ENCODE measurements at regions not wholly inside any gene's neighbourhood (a gene's known extent, or its start where the extent isn't known, plus 50 kb on each side); places are given as distances from the start of the nearest gene placed in this dataset.

DNA sequence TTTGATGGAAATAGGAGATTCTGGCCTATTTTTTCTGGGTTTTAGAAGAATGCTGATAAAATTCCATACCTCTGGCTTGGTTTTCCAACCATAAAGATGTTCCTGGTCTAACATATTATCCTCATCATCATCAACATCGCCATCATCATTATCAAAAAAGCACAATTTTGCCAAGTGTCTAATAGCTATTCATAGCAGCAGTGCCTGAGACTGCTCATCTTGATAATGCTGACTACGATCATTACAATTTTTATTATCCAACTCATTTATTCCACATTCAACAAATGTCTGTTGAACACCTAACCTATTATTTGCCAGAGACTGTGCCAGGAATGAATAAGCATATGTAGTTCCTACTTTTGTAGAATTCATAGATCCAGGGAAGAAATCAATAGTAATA, 303.5 kb upstream of the GATB start:
- ATAC-seq (ENCODE audit: low read depth), result no peak
- H3K4me3 ChIP-seq (ENCODE audit: severe bottlenecking), result no peak overlapping the region

GRCh38 chr4:152063621-152064240, 302.9 kb upstream of the GATB start:
- Histone ChIP-seq H3K27ac (ENCODE audit: poor library complexity, severe bottlenecking) (no peak overlapping the region), H3K27me3 (ENCODE audit: insufficient read depth, poor library complexity, severe bottlenecking) (no peaks in the 10 kb centered on the region), H3K36me3 (ENCODE audit: low read depth) (no peaks in the 10 kb centered on the region), H3K9me3 (ENCODE audit: severe bottlenecking) (no peaks in the 10 kb centered on the region), H3K4me1 (ENCODE audit: insufficient read depth, poor library complexity, severe bottlenecking) (no peaks in the 10 kb centered on the region), H3K4me3 (ENCODE audit: severe bottlenecking) (no peak overlapping the region)
- ATAC-seq (ENCODE audit: low read depth) (peak; percentile 48; the same call in 2 of the 3 replicates), DNase-seq (ENCODE audit: low spot score) (no peak)
- TF ChIP-seq, protein P1, sequence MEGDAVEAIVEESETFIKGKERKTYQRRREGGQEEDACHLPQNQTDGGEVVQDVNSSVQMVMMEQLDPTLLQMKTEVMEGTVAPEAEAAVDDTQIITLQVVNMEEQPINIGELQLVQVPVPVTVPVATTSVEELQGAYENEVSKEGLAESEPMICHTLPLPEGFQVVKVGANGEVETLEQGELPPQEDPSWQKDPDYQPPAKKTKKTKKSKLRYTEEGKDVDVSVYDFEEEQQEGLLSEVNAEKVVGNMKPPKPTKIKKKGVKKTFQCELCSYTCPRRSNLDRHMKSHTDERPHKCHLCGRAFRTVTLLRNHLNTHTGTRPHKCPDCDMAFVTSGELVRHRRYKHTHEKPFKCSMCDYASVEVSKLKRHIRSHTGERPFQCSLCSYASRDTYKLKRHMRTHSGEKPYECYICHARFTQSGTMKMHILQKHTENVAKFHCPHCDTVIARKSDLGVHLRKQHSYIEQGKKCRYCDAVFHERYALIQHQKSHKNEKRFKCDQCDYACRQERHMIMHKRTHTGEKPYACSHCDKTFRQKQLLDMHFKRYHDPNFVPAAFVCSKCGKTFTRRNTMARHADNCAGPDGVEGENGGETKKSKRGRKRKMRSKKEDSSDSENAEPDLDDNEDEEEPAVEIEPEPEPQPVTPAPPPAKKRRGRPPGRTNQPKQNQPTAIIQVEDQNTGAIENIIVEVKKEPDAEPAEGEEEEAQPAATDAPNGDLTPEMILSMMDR (IDR thresholded peaks at IDR 0.05; ENCODE audit: poor library complexity, severe bottlenecking), result no peak

More for the DNA sequence above, 303.5 kb upstream of the GATB start:
- H3K36me3 ChIP-seq (ENCODE audit: low read depth), result no peaks in the 10 kb centered on the region
- H3K4me1 ChIP-seq (ENCODE audit: insufficient read depth, poor library complexity, severe bottlenecking), result no peaks in the 10 kb centered on the region
- no peaks in the 10 kb centered on the region for H3K27me3 ChIP-seq (ENCODE audit: insufficient read depth, poor library complexity, severe bottlenecking)
- TF ChIP-seq, protein P1 (IDR thresholded peaks at IDR 0.05; ENCODE audit: poor library complexity, severe bottlenecking), result no peak
- no peak overlapping the region for H3K27ac ChIP-seq (ENCODE audit: poor library complexity, severe bottlenecking)
- DNase-seq (ENCODE audit: low spot score), result no peak
- no peaks in the 10 kb centered on the region for H3K9me3 ChIP-seq (ENCODE audit: severe bottlenecking)

GRCh38 chr4:152062936-152063620, 302.3 kb upstream of the GATB start:
- Histone ChIP-seq H3K4me3 (ENCODE audit: severe bottlenecking) (no peak overlapping the region), H3K36me3 (ENCODE audit: low read depth) (no peaks in the 10 kb centered on the region), H3K27me3 (ENCODE audit: insufficient read depth, poor library complexity, severe bottlenecking) (no peaks in the 10 kb centered on the region), H3K4me1 (ENCODE audit: insufficient read depth, poor library complexity, severe bottlenecking) (no peaks in the 10 kb centered on the region), H3K9me3 (ENCODE audit: severe bottlenecking) (no peaks in the 10 kb centered on the region), H3K27ac (ENCODE audit: poor library complexity, severe bottlenecking) (no peak overlapping the region)
- ATAC-seq (ENCODE audit: low read depth) (no peak), DNase-seq (ENCODE audit: low spot score) (no peak)
- TF ChIP-seq, protein P1 (IDR thresholded peaks at IDR 0.05; ENCODE audit: poor library complexity, severe bottlenecking), result no peak

- Histone ChIP-seq H3K27ac (ENCODE audit: poor library complexity, severe bottlenecking) (no peak overlapping the region), H3K9me3 (ENCODE audit: severe bottlenecking) (peaks cover 2% of the 10 kb centered on the region), H3K4me3 (ENCODE audit: severe bottlenecking) (no peak overlapping the region), H3K27me3 (ENCODE audit: insufficient read depth, poor library complexity, severe bottlenecking) (peaks cover 4% of the 10 kb centered on the region), H3K4me1 (ENCODE audit: insufficient read depth, poor library complexity, severe bottlenecking) (no peaks in the 10 kb centered on the region), H3K36me3 (ENCODE audit: low read depth) (no peaks in the 10 kb centered on the region)
- no peak for ATAC-seq (ENCODE audit: low read depth)
- TF ChIP-seq, protein P1 (IDR thresholded peaks at IDR 0.05; ENCODE audit: poor library complexity, severe bottlenecking), result no peak
- no peak for DNase-seq (ENCODE audit: low spot score)
These were observed 293.9 kb upstream of the GATB start for GRCh38 chr4:152054731-152055130.
